H9 (cell line): ENCODE measurements at regions not wholly inside any gene's neighbourhood (a gene's known extent, or its start where the extent isn't known, plus 50 kb on each side); places are given as distances from the start of the nearest gene placed in this dataset.
"Not testable (repeated sequence)": the region's sequence is repeated elsewhere in the genome, so short reads cannot be mapped to it uniquely, and the experiment has no call there.

Source experiments
- DNase-seq: peaks from one replicate; pipeline ENCODE4 v3.0.0-alpha.2; 2017
- H2AFZ ChIP-seq: one replicate; pipeline ENCODE4 v1.6.1; 2013; ENCODE audit warnings: mild to moderate bottlenecking, low read length, control low read depth, moderate library complexity
- H2AK5ac ChIP-seq: 2 replicates; pipeline ENCODE4 v1.6.1; 2013; ENCODE audit warnings: low read length, control low read depth, mixed read lengths; ENCODE audit not compliant: insufficient read length
- H2BK120ac ChIP-seq: one replicate; pipeline ENCODE4 v1.6.1; 2013; ENCODE audit warnings: low read depth, mild to moderate bottlenecking, low read length, control low read depth, inconsistent platforms; ENCODE audit not compliant: poor library complexity, severe bottlenecking
- H2BK12ac ChIP-seq: 2 replicates; pipeline ENCODE4 v1.6.1; 2013; ENCODE audit warnings: low read length, control low read depth, mixed read lengths, low read depth; ENCODE audit not compliant: insufficient read length
- H2BK15ac ChIP-seq: 2 replicates; pipeline ENCODE4 v1.6.1; 2013; ENCODE audit warnings: low read depth, low read length, control low read depth
- H2BK20ac ChIP-seq: one replicate; pipeline ENCODE4 v1.6.1; 2013; ENCODE audit warnings: low read depth, mild to moderate bottlenecking, low read length, control low read depth, inconsistent platforms; ENCODE audit not compliant: poor library complexity, severe bottlenecking
- H2BK5ac ChIP-seq: 2 replicates; pipeline ENCODE4 v1.6.1; 2013; ENCODE audit warnings: low read length, control low read depth, mixed read lengths; ENCODE audit not compliant: insufficient read length
- H3K14ac ChIP-seq: 2 replicates; pipeline ENCODE4 v1.6.1; 2013; ENCODE audit warnings: low read length, control low read depth; ENCODE audit not compliant: insufficient read depth
- H3K18ac ChIP-seq: 2 replicates; pipeline ENCODE4 v1.6.1; 2013; ENCODE audit warnings: low read depth, mild to moderate bottlenecking, mixed read lengths, low read length, control low read depth; ENCODE audit not compliant: insufficient read length
- H3K23ac ChIP-seq: 2 replicates; pipeline ENCODE4 v1.6.1; 2013; ENCODE audit warnings: low read length, control low read depth, mixed read lengths, low read depth; ENCODE audit not compliant: insufficient read length
- H3K23me2 ChIP-seq: 2 replicates; pipeline ENCODE4 v1.6.1; 2013; ENCODE audit warnings: low read depth, mild to moderate bottlenecking, mixed read lengths, low read length, control low read depth; ENCODE audit not compliant: insufficient read length, poor library complexity, severe bottlenecking
- H3K27ac ChIP-seq: 2 replicates; pipeline ENCODE4 v1.5.1; 2013; ENCODE audit warnings: low read length, control low read depth, mixed read lengths, low read depth; ENCODE audit not compliant: insufficient read length
- H3K27me3 ChIP-seq: 2 replicates; pipeline ENCODE4 v1.6.1; 2013; ENCODE audit warnings: low read length, control low read depth, inconsistent platforms; ENCODE audit not compliant: insufficient read depth
- H3K4ac ChIP-seq: 2 replicates; pipeline ENCODE4 v1.6.1; 2013; ENCODE audit warnings: low read depth, mild to moderate bottlenecking, control low read depth, inconsistent platforms, low read length, moderate library complexity
- H3K4me1 ChIP-seq: 2 replicates; pipeline ENCODE4 v1.6.1; 2013; ENCODE audit warnings: low read length, control low read depth, inconsistent platforms; ENCODE audit not compliant: insufficient read depth
- H3K4me2 ChIP-seq: 2 replicates; pipeline ENCODE4 v1.6.1; 2013; ENCODE audit warnings: low read length, control low read depth, mixed read lengths; ENCODE audit not compliant: insufficient read length, insufficient read depth
- H3K56ac ChIP-seq: 2 replicates; pipeline ENCODE4 v1.6.1; 2013; ENCODE audit warnings: low read depth, mild to moderate bottlenecking, mixed read lengths, low read length, control low read depth; ENCODE audit not compliant: insufficient read length
- H3K79me1 ChIP-seq: 2 replicates; pipeline ENCODE4 v1.6.1; 2013; ENCODE audit warnings: low read depth, mild to moderate bottlenecking, moderate library complexity, low read length, control low read depth, inconsistent platforms; ENCODE audit not compliant: insufficient read depth, poor library complexity, severe bottlenecking
- H3K79me2 ChIP-seq: 2 replicates; pipeline ENCODE4 v1.6.1; 2013; ENCODE audit warnings: low read length, control low read depth, inconsistent platforms; ENCODE audit not compliant: insufficient read depth
- H3K9ac ChIP-seq: 2 replicates; pipeline ENCODE4 v1.6.1; 2013; ENCODE audit warnings: low read length, control low read depth, mixed read lengths; ENCODE audit not compliant: insufficient read length; ENCODE audit errors: extremely low read depth
- H3K9me3 ChIP-seq: one replicate; pipeline ENCODE4 v1.6.1; 2013; ENCODE audit warnings: low read depth, low read length, inconsistent platforms; ENCODE audit not compliant: control insufficient read depth
- H3T11ph ChIP-seq: one replicate; pipeline ENCODE4 v1.6.1; 2013; ENCODE audit warnings: mild to moderate bottlenecking, low read length, control low read depth, inconsistent platforms
- H4K20me1 ChIP-seq: one replicate; pipeline ENCODE4 v1.6.1; 2013; ENCODE audit not compliant: control insufficient read depth, insufficient read length, insufficient read depth
- H4K5ac ChIP-seq: 2 replicates; pipeline ENCODE4 v1.6.1; 2013; ENCODE audit warnings: low read depth, mild to moderate bottlenecking, mixed read lengths, low read length, control low read depth; ENCODE audit not compliant: insufficient read length
- H4K8ac ChIP-seq: replicated peaks from 2 replicates; pipeline ENCODE4 v1.6.1; 2013; ENCODE audit warnings: low read length, control low read depth, mixed read lengths, low read depth; ENCODE audit not compliant: insufficient read length
- H4K91ac ChIP-seq: 2 replicates; pipeline ENCODE4 v1.6.1; 2013; ENCODE audit warnings: low read depth, mild to moderate bottlenecking, moderate library complexity, mixed read lengths, low read length, control low read depth; ENCODE audit not compliant: insufficient read length
- H3K27ac Mint-ChIP-seq, 3 experiments: 2 replicates in 2 of 3; 3 replicates in 1 of 3; pipeline ENCODE4 v1.8.0; 2020 to 2021; ENCODE audit warnings: mixed read lengths in 3 of 3, mild to moderate bottlenecking in 1 of 3, moderate library complexity in 1 of 3
- H3K27me3 Mint-ChIP-seq: 2 replicates; pipeline ENCODE4 v1.8.0; 2021; ENCODE audit warnings: low read depth, mild to moderate bottlenecking, moderate library complexity, mixed read lengths
- H3K36me3 Mint-ChIP-seq, 3 experiments: 2 replicates in 2 of 3; 3 replicates in 1 of 3; pipeline ENCODE4 v1.8.0; 2020 to 2021; ENCODE audit warnings: low read depth in 3 of 3, mixed read lengths in 3 of 3; ENCODE audit not compliant: insufficient read depth in 1 of 3
- H3K4me1 Mint-ChIP-seq, 2 experiments: 2 replicates each; pipeline ENCODE4 v1.8.0; 2020; ENCODE audit warnings: mixed read lengths in 2 of 2
- H3K4me3 Mint-ChIP-seq, 2 experiments: 2 replicates in 1 of 2; 3 replicates in 1 of 2; pipeline ENCODE4 v1.8.0; 2020 to 2021; ENCODE audit warnings: mild to moderate bottlenecking in 2 of 2, mixed read lengths in 2 of 2, moderate library complexity in 1 of 2
- H3K9me3 Mint-ChIP-seq, 2 experiments: 2 replicates in 1 of 2; 3 replicates in 1 of 2; pipeline ENCODE4 v1.8.0; 2020; ENCODE audit warnings: mild to moderate bottlenecking in 2 of 2, mixed read lengths in 2 of 2, moderate library complexity in 1 of 2
- CTCF ChIP-seq: fragments of 200-600 bp; sonication (generic); conservative IDR thresholded peaks from 3 replicates; pipeline ENCODE4 v1.8.0; 2021; ENCODE audit warnings: antibody characterized with exemption, mild to moderate bottlenecking
- WGBS: extraction: QIAGEN DNeasy Blood & Tissue Kit; methylation state at CpG from one replicate; pipeline ENCODE4 v1.1.7; 2013; ENCODE audit warnings: missing lambda C conversion rate, low lambda C conversion rate, mixed read lengths; ENCODE audit not compliant: insufficient read length; ENCODE audit errors: extremely low coverage; 5-methylcytosine and 5-hydroxymethylcytosine counted together

DNA sequence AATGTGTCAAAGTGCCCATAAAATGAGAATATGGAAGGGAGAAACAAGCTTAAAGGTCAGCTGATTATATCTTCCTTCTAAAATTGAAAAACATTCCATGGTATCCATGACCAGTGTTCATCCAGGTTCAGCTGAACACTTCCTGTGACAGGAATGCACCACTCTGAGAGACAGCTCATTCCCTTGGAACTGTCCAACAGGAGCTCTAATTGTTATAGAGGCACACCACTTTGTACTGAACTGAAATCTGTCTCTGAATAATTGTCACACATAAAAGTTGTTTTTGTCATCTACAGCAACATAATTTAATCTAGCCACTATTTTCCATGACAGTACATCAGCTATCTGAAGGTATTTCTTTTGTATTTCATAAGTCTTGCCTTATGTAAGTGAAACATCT is 195.9 kb upstream of the ZNF804A start:
- H3K9me3 Mint-ChIP-seq: peaks cover 8 to 10% of the 10 kb centered on the region in 2 experiments; a peak in 4 of 5 replicates

DNA sequence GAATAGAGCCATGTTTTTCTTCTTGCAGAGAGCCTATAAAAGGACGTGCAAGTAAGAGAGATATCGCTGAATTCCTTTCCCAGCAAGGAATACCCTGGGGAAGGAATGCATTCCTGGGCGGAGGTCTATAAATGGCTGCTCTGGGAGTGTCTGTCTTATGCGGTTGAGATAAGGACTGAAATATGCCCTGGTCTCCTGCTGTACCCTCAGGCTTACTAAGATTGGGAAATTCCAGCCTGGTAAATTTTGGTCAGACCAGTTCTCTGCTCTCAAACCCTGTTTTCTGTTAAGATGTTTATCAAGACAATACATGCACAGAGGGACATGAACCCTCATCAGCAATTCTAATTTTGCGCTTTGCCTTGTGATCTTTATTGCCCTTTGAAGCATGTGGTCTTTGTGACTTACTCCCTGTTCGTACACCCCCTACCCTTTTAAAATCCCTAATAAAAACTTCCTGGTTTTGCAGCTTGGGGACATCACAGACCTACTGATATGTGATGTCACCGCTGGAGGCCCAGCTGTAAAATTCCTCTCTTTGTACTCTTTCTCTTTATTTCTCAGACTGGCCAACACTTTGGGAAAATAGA is 191.2 kb upstream of the ZNF804A start:
- not testable (repeated sequence) for H3K18ac ChIP-seq, H3K27me3 Mint-ChIP-seq, H4K20me1 ChIP-seq, H3K79me2 ChIP-seq, H3K4me1 Mint-ChIP-seq, H4K91ac ChIP-seq, H3K23ac ChIP-seq, H2AK5ac ChIP-seq, H3K56ac ChIP-seq, H3T11ph ChIP-seq, H3K4ac ChIP-seq, H2BK12ac ChIP-seq, H2BK15ac ChIP-seq, H2BK20ac ChIP-seq, H3K27me3 ChIP-seq, H2BK120ac ChIP-seq, H3K27ac ChIP-seq, H4K5ac ChIP-seq, H3K4me2 ChIP-seq, H3K23me2 ChIP-seq, H3K4me1 ChIP-seq, H3K9me3 ChIP-seq, H3K9ac ChIP-seq, H3K14ac ChIP-seq, H3K79me1 ChIP-seq, DNase-seq, H3K4me3 Mint-ChIP-seq, H2BK5ac ChIP-seq, H2AFZ ChIP-seq, H4K8ac ChIP-seq
- Mint-ChIP-seq H3K9me3 (peaks cover 15 to 18% of the 10 kb centered on the region in 2 experiments), H3K36me3 (peaks cover 8 to 15% (median 11%) of the 10 kb centered on the region in 3 experiments; a peak in 6 of 7 replicates), H3K27ac (peak overlapping the region in 1 of 3 experiments; percentile 28; a peak in 1 of 7 replicates)
- no CpG with 5 or more reads among the region's 7 CpGs for WGBS

More for the DNA sequence above, 195.9 kb upstream of the ZNF804A start:
- Histone ChIP-seq H3K18ac (no peak overlapping the region), H3K14ac (no peak overlapping the region), H3K79me2 (no peaks in the 10 kb centered on the region), H3K79me1 (no peaks in the 10 kb centered on the region), H3K9ac (no peak overlapping the region), H2BK12ac (no peak overlapping the region), H3K23ac (no peak overlapping the region), H3K4ac (no peak overlapping the region), H2BK120ac (no peak overlapping the region), H4K8ac (no peak overlapping the region), H4K91ac (no peak overlapping the region), H3K23me2 (no peaks in the 10 kb centered on the region), H3K4me2 (no peak overlapping the region), H2AK5ac (no peak overlapping the region), H3K27me3 (no peaks in the 10 kb centered on the region), H3K9me3 (no peaks in the 10 kb centered on the region), H3K56ac (no peak overlapping the region), H2AFZ (no peak overlapping the region), H2BK20ac (no peak overlapping the region), H3K27ac (no peak overlapping the region), H4K20me1 (no peaks in the 10 kb centered on the region), H2BK15ac (no peak overlapping the region), H2BK5ac (no peak overlapping the region), H3K4me1 (no peaks in the 10 kb centered on the region), H4K5ac (no peak overlapping the region), H3T11ph (no peak overlapping the region)
- no peak overlapping the region for H3K27ac Mint-ChIP-seq
- H3K27me3 Mint-ChIP-seq: no peaks in the 10 kb centered on the region
- peaks cover 3% of the 10 kb centered on the region in 2 experiments; a peak in 1 of 4 replicates for H3K4me1 Mint-ChIP-seq
- no peak for DNase-seq
- peaks cover 2 to 7% (median 4%) of the 10 kb centered on the region in 3 experiments; a peak in 4 of 7 replicates for H3K36me3 Mint-ChIP-seq
- TF ChIP-seq CTCF: no peak
- H3K4me3 Mint-ChIP-seq: no peak overlapping the region
